Breast epithelium (tissue), 4 donors: ENCODE measurements at regions not wholly inside any gene's neighbourhood (a gene's known extent, or its start where the extent isn't known, plus 50 kb on each side); places are given as distances from the start of the nearest gene placed in this dataset.

ENCODE experiments used
- DNase-seq, 2 donors: peaks; one replicate each; pipeline ENCODE4 v3.0.0-alpha.2; 2019; ENCODE audit warnings: low spot score in 2 of 2
- H3K27ac ChIP-seq, 2 donors: fragments of 200-600 bp; sonication (generic) in 1 of 2; one replicate each; pipeline ENCODE4 v1.5.1; 2016 to 2019; ENCODE audit warnings: mild to moderate bottlenecking in 1 of 2
- H3K27me3 ChIP-seq, 2 donors: fragments of 200-600 bp; sonication (generic) in 1 of 2; one replicate each; pipeline versions ENCODE4 v1.5.1 to v1.6.0; 2017 to 2019; ENCODE audit warnings: control low read depth in 1 of 2, mild to moderate bottlenecking in 1 of 2
- H3K36me3 ChIP-seq: fragments of 200-600 bp; one replicate; pipeline ENCODE4 v1.5.1; 2019
- H3K4me1 ChIP-seq, 2 donors: fragments of 200-600 bp; sonication (generic); one replicate each; pipeline ENCODE4 v1.5.1; 2016 to 2019; ENCODE audit warnings: control low read depth in 1 of 2
- H3K4me3 ChIP-seq, 3 donors: fragments of 200-600 bp; sonication (generic); 1 replicate in 2 of 3; 2 replicates in 1 of 3; pipeline ENCODE4 v1.5.1; 2016 to 2019; ENCODE audit warnings: mild to moderate bottlenecking in 3 of 3, moderate library complexity in 2 of 3
- H3K9me3 ChIP-seq, 2 donors: fragments of 200-600 bp; sonication (generic) in 1 of 2; one replicate each; pipeline ENCODE4 v1.5.1; 2016 to 2019; ENCODE audit warnings: control low read depth in 1 of 2
- CTCF ChIP-seq, 3 donors: fragments of 450-650 bp; IDR thresholded peaks; one replicate each; pipeline ENCODE4 v1.5.1; 2016 to 2017; ENCODE audit warnings: antibody characterized with exemption in 3 of 3, mild to moderate bottlenecking in 3 of 3, moderate library complexity in 3 of 3
- POLR2A ChIP-seq: fragments of 450-650 bp; IDR thresholded peaks from one replicate; pipeline ENCODE4 v1.6.1; 2016; ENCODE audit warnings: antibody characterized with exemption, mild to moderate bottlenecking, moderate library complexity
- POLR2AphosphoS5 ChIP-seq, 3 donors: sonication (generic); formaldehyde crosslinking; IDR thresholded peaks; one replicate each; pipeline ENCODE4 v1.6.1; 2017; ENCODE audit warnings: antibody characterized with exemption in 3 of 3
- intact Hi-C: fragments of 100-400 bp; cut with DNase I; formaldehyde crosslinking; loops from one replicate; pipeline ENCODE4 v1.15.1; 2023; ENCODE audit warnings: low total_unique reads

- Histone ChIP-seq H3K4me1 (no peaks in the 10 kb centered on the region), H3K27ac (no peak overlapping the region), H3K36me3 (no peaks in the 10 kb centered on the region), H3K27me3 (no peaks in the 10 kb centered on the region), H3K9me3 (peaks cover 0 to 8% of the 10 kb centered on the region in 2 donors), H3K4me3 (no peak overlapping the region)
- intact Hi-C loops = no loop called here
- DNase-seq = no peak
- TF ChIP-seq POLR2A = no peak
- no peak for TF ChIP-seq CTCF (IDR thresholded peaks at IDR 0.05)
- TF ChIP-seq POLR2AphosphoS5 (IDR thresholded peaks at IDR 0.05) = no peak
These were observed 111.4 kb downstream of the CYLD start for GRCh38 chr16:50853329-50853728.
